Lung (tissue), 11 donors: ENCODE measurements at regions not wholly inside any gene's neighbourhood (a gene's known extent, or its start where the extent isn't known, plus 50 kb on each side); places are given as distances from the start of the nearest gene placed in this dataset.

ENCODE experiments used
- ATAC-seq: fragments of 200-7000 bp; cut with Tn5 transposase; one replicate; pipeline ENCODE4 v1.9.1; 2020; ENCODE audit warnings: moderate number of reproducible peaks; ENCODE audit not compliant: insufficient read depth, low FRiP score
- DNase-seq, 3 donors: peaks; one replicate each; pipeline ENCODE4 v3.0.0-alpha.2; 2013 to 2017
- H3K27ac ChIP-seq, 2 donors: one replicate each; pipeline ENCODE4 v1.5.1; 2013; ENCODE audit warnings: mild to moderate bottlenecking in 2 of 2, moderate library complexity in 2 of 2, control low read depth in 1 of 2, inconsistent platforms in 1 of 2, low read depth in 1 of 2, low read length in 1 of 2
- H3K27me3 ChIP-seq, 3 donors: one replicate each; pipeline ENCODE4 v1.5.1; 2013; ENCODE audit warnings: low read length in 2 of 3; ENCODE audit not compliant: control insufficient read depth in 3 of 3, insufficient read depth in 3 of 3
- H3K36me3 ChIP-seq, 4 donors: one replicate each; pipeline ENCODE4 v1.5.1; 2013; ENCODE audit warnings: low read length in 4 of 4, mild to moderate bottlenecking in 1 of 4, moderate library complexity in 1 of 4; ENCODE audit not compliant: control insufficient read depth in 4 of 4, insufficient read depth in 4 of 4
- H3K4me1 ChIP-seq, 5 donors: one replicate each; pipeline ENCODE4 v1.5.1; 2013; ENCODE audit warnings: low read length in 5 of 5, mild to moderate bottlenecking in 2 of 5, moderate library complexity in 1 of 5; ENCODE audit not compliant: control insufficient read depth in 5 of 5, insufficient read depth in 5 of 5
- H3K4me3 ChIP-seq: one replicate; pipeline ENCODE4 v1.5.1; 2013; ENCODE audit warnings: mild to moderate bottlenecking, control low read depth, moderate library complexity
- H3K9ac ChIP-seq, 2 donors: one replicate each; pipeline ENCODE4 v1.5.1; 2013; ENCODE audit warnings: low read length in 2 of 2, control low read depth in 1 of 2; ENCODE audit not compliant: insufficient read depth in 1 of 2
- H3K9me3 ChIP-seq, 4 donors: one replicate each; pipeline ENCODE4 v1.5.1; 2013; ENCODE audit warnings: low read length in 3 of 4, mild to moderate bottlenecking in 1 of 4, moderate library complexity in 1 of 4; ENCODE audit not compliant: control insufficient read depth in 4 of 4, insufficient read depth in 3 of 4
- CTCF ChIP-seq: IDR thresholded peaks from 2 replicates; pipeline ENCODE4 v1.5.1; 2012; ENCODE audit warnings: mild to moderate bottlenecking; ENCODE audit errors: control extremely low read depth, extremely low read depth
- WGBS, 2 donors: extraction: QIAGEN DNeasy Blood & Tissue Kit; methylation state at CpG; one replicate each; pipeline ENCODE4 v1.1.7; 2013; 5-methylcytosine and 5-hydroxymethylcytosine counted together
- donor health status: control.
- donor health status: control.
- donor health status: Bipolar disorder and iron deficiency.
- donor health status: healthy.
- donor health status: DM: yes; HTN: yes; CAD: no.

GRCh38 chr6:139510040-139510790 is 135.8 kb upstream of the CITED2 start:
- DNase-seq (no peak), ATAC-seq (no peak)
- Histone ChIP-seq H3K36me3 (no peaks in the 10 kb centered on the region), H3K9ac (no peak overlapping the region), H3K4me3 (no peak overlapping the region), H3K27ac (no peak overlapping the region), H3K9me3 (no peaks in the 10 kb centered on the region), H3K4me1 (peaks cover 0 to 2% (median 0%) of the 10 kb centered on the region in 5 donors), H3K27me3 (no peaks in the 10 kb centered on the region)
- TF ChIP-seq CTCF: no peak
- 72 to 82% methylated on average over 9 of the region's 9 CpGs for WGBS, 2 donors

- Histone ChIP-seq H3K27ac (no peak overlapping the region), H3K4me3 (no peak overlapping the region), H3K9me3 (no peaks in the 10 kb centered on the region), H3K36me3 (no peaks in the 10 kb centered on the region), H3K9ac (no peak overlapping the region), H3K4me1 (peaks cover 0 to 2% (median 0%) of the 10 kb centered on the region in 5 donors), H3K27me3 (no peaks in the 10 kb centered on the region)
- DNase-seq: no peak
- ATAC-seq: no peak
- WGBS, 2 donors: 96 to 97% methylated on average over 4 of the region's 4 CpGs
- no peak for TF ChIP-seq CTCF
Observed at GRCh38 chr6:139509167-139509566, 134.7 kb upstream of the CITED2 start.

- Histone ChIP-seq H3K4me3 (no peak overlapping the region), H3K27me3 (no peaks in the 10 kb centered on the region), H3K27ac (no peak overlapping the region), H3K36me3 (no peaks in the 10 kb centered on the region), H3K4me1 (peaks cover 0 to 2% (median 0%) of the 10 kb centered on the region in 5 donors), H3K9me3 (no peaks in the 10 kb centered on the region), H3K9ac (no peak overlapping the region)
- WGBS, 2 donors: 81 to 83% methylated on average over 2 of the region's 2 CpGs
- no peak for TF ChIP-seq CTCF
- ATAC-seq (no peak), DNase-seq (no peak)
Observed at GRCh38 chr6:139508576-139508975, 134.1 kb upstream of the CITED2 start.

- Histone ChIP-seq H3K36me3 (no peaks in the 10 kb centered on the region), H3K27ac (no peak overlapping the region), H3K9ac (no peak overlapping the region), H3K27me3 (no peaks in the 10 kb centered on the region), H3K4me3 (no peak overlapping the region), H3K9me3 (no peaks in the 10 kb centered on the region), H3K4me1 (peaks cover 0 to 2% (median 0%) of the 10 kb centered on the region in 5 donors)
- DNase-seq (no peak), ATAC-seq (no peak)
- no peak for TF ChIP-seq CTCF
- WGBS, 2 donors: 43 to 73% methylated on average over 2 of the region's 2 CpGs
Observed at GRCh38 chr6:139508023-139508422, 133.6 kb upstream of the CITED2 start.
